ENCODE measurements at regions not wholly inside any gene's neighbourhood (a gene's known extent, or its start where the extent isn't known, plus 50 kb on each side); places are given as distances from the start of the nearest gene placed in this dataset.

DNA sequence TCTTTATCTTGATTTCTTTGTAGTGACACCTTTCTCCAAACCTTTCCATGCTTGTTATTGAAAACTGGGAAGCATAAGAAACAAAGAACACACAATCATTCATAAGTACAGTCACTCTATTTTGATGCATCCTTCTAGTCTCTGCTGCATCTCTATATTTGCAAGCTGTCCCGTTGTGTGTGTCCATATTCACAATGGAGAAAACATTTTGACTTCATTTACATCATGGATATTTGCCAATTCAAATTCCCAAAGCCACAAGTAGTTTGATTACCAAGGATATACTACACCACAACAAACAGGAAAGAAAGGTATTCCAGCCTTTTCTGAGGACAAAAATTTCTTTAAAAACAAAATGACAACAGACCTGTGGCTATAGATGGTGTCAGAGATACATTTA lies 673.8 kb downstream of the STIM2 start:
- TF ChIP-seq EZH2 (IDR thresholded peaks at IDR 0.05; ENCODE audit: insufficient read depth, poor library complexity, severe bottlenecking) (no peak), EZH2phosphoT487 (IDR thresholded peaks at IDR 0.05; ENCODE audit: insufficient read depth, low read depth) (no peak)
